Panc1 (cell line): ENCODE measurements at regions not wholly inside any gene's neighbourhood (a gene's known extent, or its start where the extent isn't known, plus 50 kb on each side); places are given as distances from the start of the nearest gene placed in this dataset.

Experiments used
- ATAC-seq: fragments of 200-7000 bp; cut with Tn5 transposase; 2 replicates; pipeline ENCODE4 v1.9.1; 2020; ENCODE audit warnings: mild to moderate bottlenecking, moderate library complexity
- BruUV-seq: library from RNA; stranded (reverse); fragments of 400-500 nt; replicated peaks from 2 replicates; lab custom pipeline; 2021; lab: Mats Ljungman, UMichigan
- CTCF ChIA-PET: fragments of 300-600 bp; sonication (Branson Sonifier 250); formaldehyde crosslinking; loops from one replicate; lab custom pipeline; 2022; ENCODE audit warnings: antibody characterized with exemption; lab: Charles Lee
- POLR2A ChIA-PET: fragments of 300-600 bp; sonication (Branson Sonifier 250); formaldehyde crosslinking; loops from one replicate; lab custom pipeline; 2022; ENCODE audit warnings: antibody characterized with exemption; lab: Charles Lee
- DNase-seq: peaks from one replicate; pipeline ENCODE4 v3.0.0-alpha.2; 2010; ENCODE audit warnings: low read depth, low spot score
- H3K27ac ChIP-seq: 2 replicates; pipeline ENCODE4 v1.5.1; 2011; ENCODE audit warnings: mild to moderate bottlenecking, low read length, inconsistent platforms
- H3K27me3 ChIP-seq: fragments of 200-500 bp; sonication (Bioruptor generic); 2 replicates; pipeline ENCODE4 v1.6.0; 2014; ENCODE audit warnings: low read length, inconsistent platforms; ENCODE audit not compliant: control insufficient read depth, insufficient read depth
- H3K36me3 ChIP-seq: fragments of 200-500 bp; sonication (Bioruptor generic); 2 replicates; pipeline ENCODE4 v1.5.1; 2014; ENCODE audit warnings: inconsistent platforms, mild to moderate bottlenecking, low read length, moderate library complexity; ENCODE audit not compliant: control insufficient read depth, insufficient read depth
- H3K4me1 ChIP-seq: 2 replicates; pipeline ENCODE4 v1.5.1; 2011; ENCODE audit warnings: inconsistent platforms, mild to moderate bottlenecking, low read length, moderate library complexity; ENCODE audit not compliant: control insufficient read depth, insufficient read depth
- H3K4me3 ChIP-seq, 2 experiments: 2 replicates each; pipeline ENCODE4 v1.5.1; 2011 to 2012; ENCODE audit warnings: low read depth in 2 of 2, low read length in 2 of 2, mild to moderate bottlenecking in 2 of 2, inconsistent platforms in 1 of 2, moderate library complexity in 1 of 2
- H3K9me3 ChIP-seq: fragments of 200-500 bp; sonication (Bioruptor generic); 2 replicates; pipeline ENCODE4 v1.5.1; 2014; ENCODE audit warnings: low read depth, mild to moderate bottlenecking, inconsistent platforms, low read length, moderate library complexity; ENCODE audit not compliant: control insufficient read depth, insufficient read depth
- POLR2AphosphoS5 ChIP-seq: IDR thresholded peaks from 2 replicates; pipeline ENCODE4 v1.6.1; 2012; ENCODE audit warnings: mild to moderate bottlenecking, low read depth, low read length, moderate library complexity
- SIN3A ChIP-seq: IDR thresholded peaks from 2 replicates; pipeline ENCODE4 v1.6.1; 2012; ENCODE audit warnings: low read depth, mild to moderate bottlenecking, low read length, moderate library complexity, borderline replicate concordance; ENCODE audit not compliant: insufficient read depth
- TCF7L2 ChIP-seq: IDR thresholded peaks from 2 replicates; pipeline ENCODE4 v1.6.1; 2011; ENCODE audit warnings: mild to moderate bottlenecking, low read depth, low read length, inconsistent platforms
- in situ Hi-C: cut with HindIII; loops from 2 replicates; pipeline ENCODE4 v1.10.0; 2016; ENCODE audit warnings: low sequenced_read_pairs, low pct_unique_long_range_greater_than_20kb
- intact Hi-C: fragments of 100-400 bp; cut with micrococcal nuclease; formaldehyde crosslinking; loops from one replicate; pipeline ENCODE4 v1.10.0; 2022; ENCODE audit not compliant: unreplicated experiment
- TF ChIP-seq, protein P1 (sequence below): fragments of 450-650 bp; IDR thresholded peaks from 2 replicates; pipeline ENCODE4 v1.5.1; 2017; ENCODE audit warnings: mild to moderate bottlenecking
- TF ChIP-seq, protein P2 (sequence below), 2 experiments: IDR thresholded peaks; 2 replicates each; pipeline ENCODE4 v1.6.1; 2011 to 2012; ENCODE audit warnings: low read depth in 2 of 2, control low read depth in 1 of 2, low read length in 1 of 2, mild to moderate bottlenecking in 1 of 2, moderate library complexity in 1 of 2; ENCODE audit not compliant: insufficient read depth in 1 of 2

GRCh38 chr7:142418326-142418725, 160.5 kb upstream of the PRSS58 start:
- no peaks in the 10 kb centered on the region for H3K36me3 ChIP-seq

DNA sequence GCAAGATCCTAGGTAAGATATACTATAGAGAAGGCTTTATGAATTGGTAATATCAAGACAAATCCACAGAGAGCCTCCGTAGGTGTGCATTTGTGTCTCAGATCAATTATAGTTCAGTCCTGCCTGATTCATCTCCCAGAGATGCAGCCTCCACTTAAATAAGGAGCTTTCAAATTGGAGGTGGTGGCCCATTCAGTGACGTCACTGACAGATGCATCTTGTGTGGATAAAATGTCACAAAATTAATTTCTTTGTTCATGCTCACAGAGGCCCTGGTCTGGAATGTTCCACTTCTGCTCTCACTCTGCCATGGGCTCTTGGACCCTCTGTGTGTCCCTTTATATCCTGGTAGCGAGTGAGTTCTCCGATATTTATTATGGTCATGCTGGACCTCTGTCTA, 157.1 kb upstream of the PRSS58 start:
- Histone ChIP-seq H3K9me3 (no peaks in the 10 kb centered on the region), H3K27me3 (no peaks in the 10 kb centered on the region), H3K4me1 (no peaks in the 10 kb centered on the region), H3K27ac (no peak overlapping the region), H3K4me3 (no peak overlapping the region), H3K36me3 (no peaks in the 10 kb centered on the region)
- no peak for DNase-seq
- POLR2A ChIA-PET, result no interaction called here
- intact Hi-C loops, result no loop called here
- no TSS peak for BruUV-seq
- in situ Hi-C loops, result no loop called here
- ATAC-seq, result no peak
- TF ChIP-seq, protein P1, sequence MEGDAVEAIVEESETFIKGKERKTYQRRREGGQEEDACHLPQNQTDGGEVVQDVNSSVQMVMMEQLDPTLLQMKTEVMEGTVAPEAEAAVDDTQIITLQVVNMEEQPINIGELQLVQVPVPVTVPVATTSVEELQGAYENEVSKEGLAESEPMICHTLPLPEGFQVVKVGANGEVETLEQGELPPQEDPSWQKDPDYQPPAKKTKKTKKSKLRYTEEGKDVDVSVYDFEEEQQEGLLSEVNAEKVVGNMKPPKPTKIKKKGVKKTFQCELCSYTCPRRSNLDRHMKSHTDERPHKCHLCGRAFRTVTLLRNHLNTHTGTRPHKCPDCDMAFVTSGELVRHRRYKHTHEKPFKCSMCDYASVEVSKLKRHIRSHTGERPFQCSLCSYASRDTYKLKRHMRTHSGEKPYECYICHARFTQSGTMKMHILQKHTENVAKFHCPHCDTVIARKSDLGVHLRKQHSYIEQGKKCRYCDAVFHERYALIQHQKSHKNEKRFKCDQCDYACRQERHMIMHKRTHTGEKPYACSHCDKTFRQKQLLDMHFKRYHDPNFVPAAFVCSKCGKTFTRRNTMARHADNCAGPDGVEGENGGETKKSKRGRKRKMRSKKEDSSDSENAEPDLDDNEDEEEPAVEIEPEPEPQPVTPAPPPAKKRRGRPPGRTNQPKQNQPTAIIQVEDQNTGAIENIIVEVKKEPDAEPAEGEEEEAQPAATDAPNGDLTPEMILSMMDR, result no peak
- TF ChIP-seq SIN3A, result no peak
- CTCF ChIA-PET, result no interaction called here

More at GRCh38 chr7:142418326-142418725, 160.5 kb upstream of the PRSS58 start:
- DNase-seq (no peak), ATAC-seq (no peak)
- TF ChIP-seq SIN3A, result no peak
- TF ChIP-seq POLR2AphosphoS5, result no peak
- TF ChIP-seq, protein P1, result no peak
- TF ChIP-seq, protein P2, sequence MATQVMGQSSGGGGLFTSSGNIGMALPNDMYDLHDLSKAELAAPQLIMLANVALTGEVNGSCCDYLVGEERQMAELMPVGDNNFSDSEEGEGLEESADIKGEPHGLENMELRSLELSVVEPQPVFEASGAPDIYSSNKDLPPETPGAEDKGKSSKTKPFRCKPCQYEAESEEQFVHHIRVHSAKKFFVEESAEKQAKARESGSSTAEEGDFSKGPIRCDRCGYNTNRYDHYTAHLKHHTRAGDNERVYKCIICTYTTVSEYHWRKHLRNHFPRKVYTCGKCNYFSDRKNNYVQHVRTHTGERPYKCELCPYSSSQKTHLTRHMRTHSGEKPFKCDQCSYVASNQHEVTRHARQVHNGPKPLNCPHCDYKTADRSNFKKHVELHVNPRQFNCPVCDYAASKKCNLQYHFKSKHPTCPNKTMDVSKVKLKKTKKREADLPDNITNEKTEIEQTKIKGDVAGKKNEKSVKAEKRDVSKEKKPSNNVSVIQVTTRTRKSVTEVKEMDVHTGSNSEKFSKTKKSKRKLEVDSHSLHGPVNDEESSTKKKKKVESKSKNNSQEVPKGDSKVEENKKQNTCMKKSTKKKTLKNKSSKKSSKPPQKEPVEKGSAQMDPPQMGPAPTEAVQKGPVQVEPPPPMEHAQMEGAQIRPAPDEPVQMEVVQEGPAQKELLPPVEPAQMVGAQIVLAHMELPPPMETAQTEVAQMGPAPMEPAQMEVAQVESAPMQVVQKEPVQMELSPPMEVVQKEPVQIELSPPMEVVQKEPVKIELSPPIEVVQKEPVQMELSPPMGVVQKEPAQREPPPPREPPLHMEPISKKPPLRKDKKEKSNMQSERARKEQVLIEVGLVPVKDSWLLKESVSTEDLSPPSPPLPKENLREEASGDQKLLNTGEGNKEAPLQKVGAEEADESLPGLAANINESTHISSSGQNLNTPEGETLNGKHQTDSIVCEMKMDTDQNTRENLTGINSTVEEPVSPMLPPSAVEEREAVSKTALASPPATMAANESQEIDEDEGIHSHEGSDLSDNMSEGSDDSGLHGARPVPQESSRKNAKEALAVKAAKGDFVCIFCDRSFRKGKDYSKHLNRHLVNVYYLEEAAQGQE (IDR thresholded peaks at IDR 0.05; ENCODE audit: insufficient read depth in 1 of 2, low read depth in 2 of 2, low read length in 1 of 2), result no peak
- no peak for TF ChIP-seq TCF7L2
- ChIA-PET CTCF (no interaction called here), POLR2A (no interaction called here)
- H3K27me3 ChIP-seq, result no peaks in the 10 kb centered on the region
- in situ Hi-C loops (no loop called here), intact Hi-C loops (no loop called here)
- no peaks in the 10 kb centered on the region for H3K9me3 ChIP-seq
- no TSS peak for BruUV-seq
- no peak overlapping the region for H3K27ac ChIP-seq
- no peaks in the 10 kb centered on the region for H3K4me1 ChIP-seq
- no peak overlapping the region for H3K4me3 ChIP-seq

- ATAC-seq, result no peak
- Histone ChIP-seq H3K4me3 (no peak overlapping the region), H3K4me1 (no peaks in the 10 kb centered on the region), H3K27ac (no peak overlapping the region), H3K9me3 (no peaks in the 10 kb centered on the region), H3K36me3 (no peaks in the 10 kb centered on the region), H3K27me3 (no peaks in the 10 kb centered on the region)
- in situ Hi-C loops (no loop called here), intact Hi-C loops (no loop called here)
- ChIA-PET CTCF (no interaction called here), POLR2A (no interaction called here)
- TF ChIP-seq, protein P1, result no peak
- TF ChIP-seq, protein P2 (IDR thresholded peaks at IDR 0.05; ENCODE audit: insufficient read depth in 1 of 2, low read depth in 2 of 2, low read length in 1 of 2), result no peak
- TF ChIP-seq POLR2AphosphoS5, result no peak
- no peak for TF ChIP-seq SIN3A
- TF ChIP-seq TCF7L2, result no peak
- DNase-seq, result no peak
- BruUV-seq, result no TSS peak
These were observed 156.3 kb upstream of the PRSS58 start for GRCh38 chr7:142414135-142414534.
